ENCODE measurements at regions not wholly inside any gene's neighbourhood (a gene's known extent, or its start where the extent isn't known, plus 50 kb on each side); places are given as distances from the start of the nearest gene placed in this dataset.

GRCh38 chr1:201655910-201656309, 117.0 kb downstream of the NAV1 start:
- DNase-seq, result no peak

DNA sequence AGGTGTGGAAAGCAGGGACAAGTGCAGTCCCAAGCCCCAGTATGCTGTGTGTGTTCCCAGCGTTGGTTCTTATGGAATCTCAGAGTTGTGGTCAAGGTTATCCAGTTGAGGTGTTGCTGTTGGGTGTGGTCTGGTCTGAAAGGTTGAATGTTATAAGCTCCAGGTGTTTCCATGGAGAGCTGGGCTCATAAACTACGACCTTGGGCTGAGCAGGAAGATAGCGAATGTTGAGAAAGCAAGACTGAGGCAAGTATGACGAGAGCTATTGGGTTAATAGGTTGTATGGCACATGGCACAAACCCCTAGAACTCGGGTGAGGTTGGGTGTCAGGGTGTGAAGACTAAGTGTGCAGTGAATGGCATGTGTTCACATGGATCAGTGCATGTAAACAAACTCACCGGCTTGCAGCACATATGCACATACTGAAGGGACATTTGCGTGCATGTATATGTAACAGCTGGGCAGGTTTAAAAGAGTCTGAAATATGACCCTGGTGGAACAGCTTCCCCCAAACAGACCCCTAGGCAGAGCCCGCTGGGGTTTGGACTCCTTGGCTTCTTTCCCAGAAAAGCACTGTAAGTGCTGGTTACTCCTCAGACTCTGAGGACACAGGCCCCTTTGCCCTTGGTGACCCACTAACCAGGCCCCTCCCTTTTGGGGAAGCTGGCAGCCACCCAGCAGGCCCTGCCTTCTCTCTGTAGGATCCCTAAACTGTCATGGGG, 117.5 kb downstream of the NAV1 start:
- no peak for DNase-seq

DNA sequence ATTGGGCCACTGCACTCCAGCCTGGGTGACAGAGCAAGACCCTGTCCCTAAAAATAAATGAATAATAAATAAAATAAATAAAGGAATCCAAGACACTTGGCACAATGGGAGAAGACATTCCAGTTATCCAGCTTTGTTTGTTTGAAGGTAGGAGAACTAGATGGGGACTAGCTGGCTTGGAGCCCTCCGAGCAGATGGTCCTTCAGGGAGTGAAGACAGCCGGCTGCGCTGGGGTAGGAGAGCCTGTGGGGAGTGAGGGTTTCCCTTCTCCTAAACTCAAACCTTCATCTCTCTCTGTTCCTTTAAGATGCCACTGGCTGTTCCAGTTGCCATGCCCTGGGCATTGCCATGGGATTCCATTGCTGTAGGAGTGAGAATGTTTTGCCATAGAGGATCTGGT, 120.6 kb downstream of the NAV1 start:
- DNase-seq, result no peak

GRCh38 chr1:201660931-201661822, 122.2 kb downstream of the NAV1 start:
- no peak for DNase-seq

DNA sequence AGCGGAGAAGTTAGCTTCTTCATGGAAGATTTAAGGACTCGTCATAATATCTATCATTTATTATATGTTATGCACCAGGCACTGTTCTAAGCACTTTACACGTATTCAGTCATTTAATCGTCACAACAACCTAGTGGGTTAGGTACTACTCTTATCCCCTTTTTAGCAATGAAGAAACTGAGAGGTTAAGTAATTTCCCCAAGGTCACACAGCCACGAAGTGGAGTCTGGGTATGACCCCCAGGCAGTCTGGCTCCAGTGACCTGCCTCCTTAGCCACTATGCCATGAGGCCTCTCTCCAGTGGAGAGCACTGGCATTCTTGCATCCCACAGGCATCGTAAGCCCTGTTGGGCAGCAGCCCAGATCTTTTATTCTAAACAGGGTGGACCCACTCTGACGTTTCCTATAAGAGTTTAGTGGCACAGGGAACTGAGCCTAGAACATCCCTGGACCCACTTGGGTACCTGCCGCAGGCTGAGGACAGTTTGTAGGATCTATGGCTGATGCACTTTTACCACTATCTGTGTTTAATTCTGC, 123.0 kb downstream of the NAV1 start:
- DNase-seq, result no peak

DNA sequence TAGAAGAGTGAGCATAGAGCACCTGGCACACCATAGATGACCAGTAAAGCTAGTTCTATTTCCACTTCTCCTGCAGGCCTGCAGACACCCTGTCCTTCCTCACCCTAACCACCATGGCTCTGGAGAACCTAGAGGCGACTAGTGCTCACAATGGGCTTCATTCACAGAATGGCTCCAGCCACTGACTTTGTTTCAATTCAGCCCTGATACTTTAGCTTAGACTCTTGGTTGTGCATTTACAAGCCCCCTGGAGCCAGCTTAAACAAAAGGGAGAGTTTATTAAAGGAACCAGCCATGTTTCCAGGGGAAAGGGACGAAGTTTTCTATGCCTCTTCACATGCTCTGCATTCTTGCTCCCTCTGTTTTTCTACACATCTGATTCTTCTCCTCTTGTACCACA, 123.7 kb downstream of the NAV1 start:
- no peak for DNase-seq

GRCh38 chr1:201663491-201664113, 124.7 kb downstream of the NAV1 start:
- DNase-seq, result no peak

GRCh38 chr1:201665036-201665435, 126.1 kb downstream of the NAV1 start:
- DNase-seq, result peak in 26 of 51 donors; percentile 11 to 69 (median 52)

- DNase-seq, result no peak
These were observed 127.2 kb downstream of the NAV1 start for GRCh38 chr1:201666102-201666501.

DNA sequence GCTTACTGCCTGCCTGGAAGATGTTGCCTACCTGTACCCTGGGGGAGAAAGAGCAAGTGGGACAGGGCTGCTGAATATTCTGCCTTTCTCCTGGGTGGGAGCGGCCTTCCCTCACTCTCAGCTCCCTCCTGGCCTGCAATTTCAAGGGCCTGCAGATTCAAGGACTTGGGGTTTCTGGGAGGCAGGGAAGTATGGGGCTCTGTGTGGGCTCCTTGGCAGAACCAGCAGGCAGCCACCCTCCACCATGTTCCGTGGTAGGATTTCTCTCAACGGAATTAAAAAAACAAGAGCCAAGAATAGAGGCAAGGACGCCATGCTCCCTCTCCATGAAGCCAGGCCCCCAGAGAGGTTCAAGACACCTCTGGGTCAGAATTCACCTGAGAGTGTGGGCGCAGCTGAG, 127.7 kb downstream of the NAV1 start:
- DNase-seq, result no peak

DNA sequence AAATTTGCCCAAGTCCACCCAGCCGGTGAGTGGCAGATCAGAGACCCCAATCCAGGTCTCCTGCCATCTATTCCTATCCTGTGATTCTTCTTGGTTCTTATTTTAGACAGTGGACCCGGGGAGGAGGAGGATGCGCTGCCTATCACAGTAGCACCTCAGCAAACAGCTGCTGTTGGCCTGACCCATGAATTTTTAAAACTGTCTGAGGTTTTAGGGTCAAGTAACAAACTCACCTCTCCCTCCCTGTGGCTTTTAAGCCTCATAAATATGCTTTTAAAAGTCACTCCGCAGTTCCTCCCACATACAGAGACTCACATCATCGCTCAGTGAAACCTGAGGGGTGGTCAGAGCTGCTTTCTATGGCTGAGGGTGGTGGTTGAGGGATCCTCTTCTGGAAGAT, 128.6 kb downstream of the NAV1 start:
- no peak for DNase-seq

- no peak for DNase-seq
These were observed 131.6 kb downstream of the NAV1 start for GRCh38 chr1:201670517-201670916.

GRCh38 chr1:201672685-201673084, 133.8 kb downstream of the NAV1 start:
- no peak for DNase-seq

- DNase-seq, result no peak
These were observed 134.2 kb downstream of the NAV1 start for GRCh38 chr1:201673093-201673492.

- DNase-seq, result peak in 5 of 51 donors; percentile 17 to 47 (median 23)
These were observed 135.0 kb downstream of the NAV1 start for GRCh38 chr1:201673915-201674314.

- no peak for DNase-seq
These were observed 136.2 kb downstream of the NAV1 start for GRCh38 chr1:201675143-201675542.

DNA sequence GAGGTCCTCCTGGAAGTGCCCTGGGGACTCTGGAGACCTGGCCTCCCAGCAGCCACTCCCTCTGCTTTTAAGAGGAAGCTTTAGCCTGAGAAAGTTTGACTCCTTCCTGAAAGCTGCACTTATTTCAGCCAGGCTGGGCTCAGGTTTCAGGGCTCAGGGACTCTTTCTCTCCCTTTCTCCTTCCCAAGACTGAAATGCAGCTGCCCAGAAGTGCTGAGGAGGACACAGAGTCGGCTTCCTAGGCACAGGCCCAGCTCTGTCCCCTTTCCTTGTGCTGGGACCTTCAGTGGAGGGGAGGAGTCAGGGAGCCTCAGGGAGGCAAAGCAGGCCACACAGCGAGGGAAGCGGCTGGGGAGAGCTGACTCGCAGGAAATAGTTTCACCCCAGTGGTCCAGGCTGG, 137.3 kb downstream of the NAV1 start:
- peak in 16 of 51 donors; percentile 8 to 39 (median 24) for DNase-seq

- DNase-seq, result no peak
These were observed 137.7 kb downstream of the NAV1 start for GRCh38 chr1:201676641-201677040.

DNA sequence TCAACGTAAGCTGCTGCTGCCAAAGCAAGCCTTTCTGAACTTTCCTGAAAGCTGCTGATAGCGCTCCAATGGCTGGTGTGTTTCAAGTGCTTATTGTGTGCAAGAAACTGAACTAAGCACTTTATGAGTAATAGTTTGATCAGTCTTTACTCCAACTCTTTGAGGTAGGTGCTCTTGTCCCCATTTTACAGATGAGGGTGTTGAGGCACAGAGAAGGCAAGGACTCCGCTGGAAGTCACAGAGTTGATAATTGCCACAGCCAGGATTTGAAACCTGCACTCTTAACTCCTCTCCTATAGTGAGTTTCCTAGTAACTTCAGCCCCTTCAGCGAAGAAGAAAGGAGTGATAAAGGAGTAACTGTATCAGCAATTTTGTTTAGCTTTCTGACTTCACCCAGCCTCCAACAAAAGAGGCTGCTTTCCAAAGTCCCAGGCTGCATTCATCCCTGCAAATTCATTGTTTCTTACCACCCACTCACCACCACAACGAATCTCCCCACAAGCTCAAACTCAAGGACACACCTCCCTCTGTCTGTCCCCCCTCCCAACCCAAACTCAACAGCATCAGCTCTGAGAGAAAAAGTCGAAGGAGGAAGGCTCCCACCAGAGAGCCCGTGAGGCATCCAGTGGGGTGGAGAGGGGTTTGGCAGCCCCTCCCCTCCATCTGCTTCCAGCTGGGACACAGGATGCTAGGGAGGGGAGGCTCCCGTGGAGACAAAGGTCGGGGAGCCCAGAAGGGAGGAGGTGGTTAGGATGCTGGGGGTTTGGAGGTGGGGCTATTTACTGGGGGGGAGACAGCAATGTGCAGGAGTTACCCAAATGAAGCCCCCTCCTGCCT, 139.6 kb downstream of the NAV1 start:
- DNase-seq, result peak in 1 of 51 donors; percentile 44

- no peak for DNase-seq
These were observed 142.4 kb downstream of the NAV1 start for GRCh38 chr1:201681375-201681774.

DNA sequence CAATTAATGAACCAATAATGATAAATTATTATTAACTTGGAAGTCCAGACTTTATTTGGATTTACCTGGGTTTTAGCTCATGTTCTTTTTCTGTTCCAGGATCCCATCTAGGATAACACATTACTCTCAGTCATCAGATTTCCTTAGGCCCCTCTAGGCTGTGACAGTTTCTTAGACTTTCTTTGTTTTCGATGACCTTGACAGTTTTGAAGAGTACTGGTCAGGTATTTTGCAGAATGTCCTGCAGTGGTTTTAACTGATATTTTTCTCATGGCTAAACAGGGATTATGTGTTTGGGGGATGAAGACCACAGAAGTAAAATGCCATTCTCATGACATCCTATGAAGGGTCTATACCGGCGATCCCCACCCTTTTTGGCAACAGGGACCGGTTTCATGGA, 144.0 kb downstream of the NAV1 start:
- no peak for DNase-seq

Measured in hypothalamus (tissue), 51 donors.